Astrocyte (in vitro differentiated cells and primary cell): ENCODE measurements at regions not wholly inside any gene's neighbourhood (a gene's known extent, or its start where the extent isn't known, plus 50 kb on each side); places are given as distances from the start of the nearest gene placed in this dataset.

ENCODE experiments used
- DNase-seq: peaks from one replicate; pipeline ENCODE4 v3.0.0-alpha.2; 2010; ENCODE audit warnings: low read depth
- FAIRE-seq: peaks from 2 replicates; lab custom pipeline; 2011; peaks lifted over from hg19 to GRCh38; lab: Jason Lieb, UNC
- H2AFZ ChIP-seq: 2 replicates; pipeline ENCODE4 v1.6.0; 2012; ENCODE audit warnings: low read depth, low read length, inconsistent platforms
- H3K27ac ChIP-seq: 2 replicates; pipeline ENCODE4 v1.5.1; 2011; ENCODE audit warnings: low read depth, low read length, inconsistent platforms
- H3K27me3 ChIP-seq: 2 replicates; pipeline ENCODE4 v1.6.0; 2011; ENCODE audit warnings: low read length, inconsistent platforms; ENCODE audit not compliant: insufficient read depth
- H3K36me3 ChIP-seq: 2 replicates; pipeline ENCODE4 v1.5.1; 2011; ENCODE audit warnings: low read length, inconsistent platforms; ENCODE audit not compliant: insufficient read depth
- H3K4me1 ChIP-seq: 2 replicates; pipeline ENCODE4 v1.5.1; 2011; ENCODE audit warnings: low read length, inconsistent platforms; ENCODE audit not compliant: insufficient read depth
- H3K4me2 ChIP-seq: 2 replicates; pipeline ENCODE4 v1.6.0; 2012; ENCODE audit warnings: low read length, inconsistent platforms
- H3K4me3 ChIP-seq: 2 replicates; pipeline ENCODE4 v1.5.1; 2011; ENCODE audit warnings: low read depth, mild to moderate bottlenecking, low read length, inconsistent platforms; ENCODE audit not compliant: insufficient read depth
- H3K79me2 ChIP-seq: 2 replicates; pipeline ENCODE4 v1.6.0; 2012; ENCODE audit warnings: mild to moderate bottlenecking, low read length, inconsistent platforms; ENCODE audit not compliant: insufficient read depth
- H3K9ac ChIP-seq: 2 replicates; pipeline ENCODE4 v1.6.0; 2012; ENCODE audit warnings: mild to moderate bottlenecking, low read length, inconsistent platforms
- H3K9me3 ChIP-seq: 2 replicates; pipeline ENCODE4 v1.5.1; 2012; ENCODE audit warnings: low read depth, mild to moderate bottlenecking, low read length, inconsistent platforms; ENCODE audit not compliant: insufficient read depth
- H4K20me1 ChIP-seq: 2 replicates; pipeline ENCODE4 v1.6.0; 2012; ENCODE audit warnings: low read length, inconsistent platforms; ENCODE audit not compliant: insufficient read depth
- H3K27ac Mint-ChIP-seq: one replicate; pipeline ENCODE4 v1.8.0; 2021; ENCODE audit warnings: mild to moderate bottlenecking, mixed read lengths; ENCODE audit not compliant: unreplicated experiment
- H3K27me3 Mint-ChIP-seq: one replicate; pipeline ENCODE4 v1.8.0; 2021; ENCODE audit warnings: low read depth, mixed read lengths; ENCODE audit not compliant: unreplicated experiment
- H3K36me3 Mint-ChIP-seq: one replicate; pipeline ENCODE4 v1.8.0; 2021; ENCODE audit warnings: low read depth, mixed read lengths; ENCODE audit not compliant: unreplicated experiment
- H3K4me1 Mint-ChIP-seq: one replicate; pipeline ENCODE4 v1.8.0; 2021; ENCODE audit warnings: low read depth, mixed read lengths; ENCODE audit not compliant: unreplicated experiment
- H3K4me3 Mint-ChIP-seq: one replicate; pipeline ENCODE4 v1.8.0; 2021; ENCODE audit warnings: mild to moderate bottlenecking, moderate library complexity, mixed read lengths; ENCODE audit not compliant: unreplicated experiment
- H3K9me3 Mint-ChIP-seq: one replicate; pipeline ENCODE4 v1.8.0; 2021; ENCODE audit warnings: mild to moderate bottlenecking, mixed read lengths; ENCODE audit not compliant: unreplicated experiment
- CTCF ChIP-seq: IDR thresholded peaks from 2 replicates; pipeline ENCODE4 v1.5.1; 2011; ENCODE audit warnings: low read depth, mild to moderate bottlenecking, inconsistent platforms, low read length, moderate library complexity; ENCODE audit not compliant: insufficient read depth
- EZH2 ChIP-seq: IDR thresholded peaks from 2 replicates; pipeline ENCODE4 v1.6.1; 2012; ENCODE audit warnings: mild to moderate bottlenecking, low read length, inconsistent platforms; ENCODE audit not compliant: insufficient read depth

DNA sequence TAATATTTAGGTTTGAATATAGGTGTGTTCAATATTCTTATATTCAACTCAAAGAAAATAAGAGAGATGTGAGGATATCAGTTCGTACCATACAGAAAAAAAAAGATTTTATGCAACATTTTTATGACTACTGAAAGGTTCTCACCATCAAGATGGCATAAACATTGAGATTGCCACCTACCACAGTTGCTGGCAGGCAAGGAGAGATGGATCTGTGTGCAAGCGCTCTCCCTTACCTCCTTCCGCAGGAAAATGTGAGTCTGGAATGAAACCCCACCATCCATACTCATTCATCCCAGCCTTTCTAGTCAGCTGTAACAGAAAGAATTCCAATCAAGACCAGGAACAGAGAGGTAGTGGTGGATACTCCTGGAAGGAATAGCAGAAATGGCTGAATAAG is 376.9 kb downstream of the PPP3CA start:
- Histone ChIP-seq H3K27ac (no peak overlapping the region), H3K9ac (no peak overlapping the region), H3K27me3 (no peaks in the 10 kb centered on the region), H3K79me2 (no peaks in the 10 kb centered on the region), H4K20me1 (no peaks in the 10 kb centered on the region), H3K4me3 (no peak overlapping the region), H3K9me3 (no peaks in the 10 kb centered on the region), H2AFZ (no peak overlapping the region), H3K36me3 (no peaks in the 10 kb centered on the region), H3K4me1 (no peaks in the 10 kb centered on the region), H3K4me2 (no peak overlapping the region)
- no peaks in the 10 kb centered on the region for H3K36me3 Mint-ChIP-seq
- FAIRE-seq (no peak), DNase-seq (no peak)
- no peak overlapping the region for H3K4me3 Mint-ChIP-seq
- no peak overlapping the region for H3K27ac Mint-ChIP-seq
- no peaks in the 10 kb centered on the region for H3K27me3 Mint-ChIP-seq
- TF ChIP-seq EZH2 (no peak), CTCF (no peak)
- H3K9me3 Mint-ChIP-seq, result no peaks in the 10 kb centered on the region
- H3K4me1 Mint-ChIP-seq, result no peaks in the 10 kb centered on the region

GRCh38 chr4:100969925-100970324 is 377.4 kb downstream of the PPP3CA start:
- Mint-ChIP-seq H3K27ac (no peak overlapping the region), H3K4me1 (no peaks in the 10 kb centered on the region), H3K36me3 (no peaks in the 10 kb centered on the region), H3K4me3 (no peak overlapping the region), H3K27me3 (no peaks in the 10 kb centered on the region), H3K9me3 (no peaks in the 10 kb centered on the region)
- no peak overlapping the region for H3K4me2 ChIP-seq
- TF ChIP-seq CTCF, result no peak
- TF ChIP-seq EZH2, result no peak
- no peak overlapping the region for H3K9ac ChIP-seq
- no peaks in the 10 kb centered on the region for H3K36me3 ChIP-seq
- no peak overlapping the region for H3K4me3 ChIP-seq
- no peaks in the 10 kb centered on the region for H3K27me3 ChIP-seq
- no peaks in the 10 kb centered on the region for H3K4me1 ChIP-seq
- DNase-seq (no peak), FAIRE-seq (no peak)
- no peak overlapping the region for H3K27ac ChIP-seq
- no peaks in the 10 kb centered on the region for H3K9me3 ChIP-seq
- no peak overlapping the region for H2AFZ ChIP-seq
- no peaks in the 10 kb centered on the region for H4K20me1 ChIP-seq
- H3K79me2 ChIP-seq, result no peaks in the 10 kb centered on the region

DNA sequence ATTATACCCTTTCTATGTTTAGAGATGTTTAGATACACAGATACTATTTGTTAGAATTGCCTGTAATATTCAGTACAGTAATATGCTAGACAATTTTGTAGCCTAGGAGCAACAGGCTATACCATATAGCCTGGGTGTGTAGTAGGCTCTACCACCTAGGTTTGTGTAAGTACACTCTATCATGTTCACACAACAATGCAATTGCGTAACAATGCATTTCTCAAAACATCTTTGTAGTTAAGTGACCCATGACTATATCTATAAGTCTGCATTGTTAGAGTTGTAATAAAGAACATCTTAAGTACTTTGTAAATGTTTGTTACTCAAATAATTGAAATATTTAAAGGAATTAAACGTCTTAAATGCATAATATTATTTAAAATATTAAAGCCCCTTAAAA is 379.3 kb downstream of the PPP3CA start:
- Histone ChIP-seq H3K27me3 (no peaks in the 10 kb centered on the region), H3K79me2 (no peaks in the 10 kb centered on the region), H3K9ac (no peak overlapping the region), H3K4me2 (no peak overlapping the region), H4K20me1 (no peaks in the 10 kb centered on the region), H3K4me3 (no peak overlapping the region), H3K4me1 (no peaks in the 10 kb centered on the region), H3K27ac (no peak overlapping the region), H3K9me3 (no peaks in the 10 kb centered on the region), H2AFZ (no peak overlapping the region), H3K36me3 (no peaks in the 10 kb centered on the region)
- DNase-seq (no peak), FAIRE-seq (no peak)
- no peak overlapping the region for H3K27ac Mint-ChIP-seq
- H3K9me3 Mint-ChIP-seq, result no peaks in the 10 kb centered on the region
- H3K36me3 Mint-ChIP-seq, result no peaks in the 10 kb centered on the region
- TF ChIP-seq EZH2, result no peak
- no peak for TF ChIP-seq CTCF
- H3K4me1 Mint-ChIP-seq, result no peaks in the 10 kb centered on the region
- H3K27me3 Mint-ChIP-seq, result no peaks in the 10 kb centered on the region
- H3K4me3 Mint-ChIP-seq, result no peak overlapping the region
